ENCODE measurements at regions not wholly inside any gene's neighbourhood (a gene's known extent, or its start where the extent isn't known, plus 50 kb on each side); places are given as distances from the start of the nearest gene placed in this dataset.

DNA sequence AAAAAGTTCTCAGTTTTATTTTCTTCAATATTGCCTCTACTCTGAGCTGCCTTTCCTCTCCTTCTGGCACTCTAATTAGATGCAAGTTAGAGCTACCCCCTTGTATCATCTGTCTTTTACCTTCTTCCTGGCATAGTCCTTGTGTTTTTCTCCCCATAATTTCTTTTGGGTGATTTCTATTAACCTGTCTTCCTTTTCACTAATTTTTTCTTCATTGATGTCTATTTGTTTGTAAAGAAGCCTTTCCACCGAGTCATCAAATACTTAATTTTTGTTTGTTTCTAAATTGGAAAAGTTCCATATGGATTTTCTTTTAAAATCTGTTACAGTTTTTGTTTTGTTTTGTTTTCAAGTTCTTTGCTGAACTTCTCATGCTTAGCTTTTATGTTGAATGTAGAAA lies 558.1 kb downstream of the TBC1D22A start:
- Histone ChIP-seq H3K36me3 (replicated peaks in 1 of 2; ENCODE audit: control extremely low read depth in 1 of 2, control insufficient read depth in 1 of 2, extremely low read depth in 1 of 2, insufficient read depth in 2 of 2, low read length in 1 of 2) (no peaks in the 10 kb centered on the region), H3K4me3 (ENCODE audit: control extremely low read depth in 1 of 5, extremely low read depth in 1 of 5, insufficient read depth in 1 of 5, low read depth in 2 of 5, low read length in 4 of 5) (no peak overlapping the region), H2AFZ (ENCODE audit: insufficient read depth, low read depth, low read length, poor library complexity, severe bottlenecking) (no peak overlapping the region), H4K20me1 (ENCODE audit: control insufficient read depth, insufficient read depth, low read length, poor library complexity, severe bottlenecking) (no peaks in the 10 kb centered on the region), H3K27ac (ENCODE audit: low read length in 2 of 2) (no peak overlapping the region), H3K9ac (ENCODE audit: low read length) (no peak overlapping the region), H3K9me3 (ENCODE audit: control extremely low read depth in 1 of 3, control insufficient read depth in 2 of 3, insufficient read depth in 1 of 3, low read length in 2 of 3) (peaks cover 3 to 30% (median 17%) of the 10 kb centered on the region in 3 donors), H3K4me2 (replicated peaks; ENCODE audit: low read depth, low read length, poor library complexity, severe bottlenecking) (no peak overlapping the region), H3K79me2 (ENCODE audit: control insufficient read depth, insufficient read depth, low read length) (no peaks in the 10 kb centered on the region), H3K27me3 (replicated peaks in 1 of 4; ENCODE audit: control extremely low read depth in 1 of 4, control insufficient read depth in 3 of 4, insufficient read depth in 4 of 4, low read length in 3 of 4) (no peaks in the 10 kb centered on the region), H3K4me1 (ENCODE audit: control insufficient read depth in 2 of 2, insufficient read depth in 2 of 2, low read length in 2 of 2) (no peaks in the 10 kb centered on the region)
- TF ChIP-seq, protein P1, sequence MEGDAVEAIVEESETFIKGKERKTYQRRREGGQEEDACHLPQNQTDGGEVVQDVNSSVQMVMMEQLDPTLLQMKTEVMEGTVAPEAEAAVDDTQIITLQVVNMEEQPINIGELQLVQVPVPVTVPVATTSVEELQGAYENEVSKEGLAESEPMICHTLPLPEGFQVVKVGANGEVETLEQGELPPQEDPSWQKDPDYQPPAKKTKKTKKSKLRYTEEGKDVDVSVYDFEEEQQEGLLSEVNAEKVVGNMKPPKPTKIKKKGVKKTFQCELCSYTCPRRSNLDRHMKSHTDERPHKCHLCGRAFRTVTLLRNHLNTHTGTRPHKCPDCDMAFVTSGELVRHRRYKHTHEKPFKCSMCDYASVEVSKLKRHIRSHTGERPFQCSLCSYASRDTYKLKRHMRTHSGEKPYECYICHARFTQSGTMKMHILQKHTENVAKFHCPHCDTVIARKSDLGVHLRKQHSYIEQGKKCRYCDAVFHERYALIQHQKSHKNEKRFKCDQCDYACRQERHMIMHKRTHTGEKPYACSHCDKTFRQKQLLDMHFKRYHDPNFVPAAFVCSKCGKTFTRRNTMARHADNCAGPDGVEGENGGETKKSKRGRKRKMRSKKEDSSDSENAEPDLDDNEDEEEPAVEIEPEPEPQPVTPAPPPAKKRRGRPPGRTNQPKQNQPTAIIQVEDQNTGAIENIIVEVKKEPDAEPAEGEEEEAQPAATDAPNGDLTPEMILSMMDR (IDR thresholded peaks at IDR 0.05), result no peak
- no peak for TF ChIP-seq EZH2 (IDR thresholded peaks at IDR 0.05; ENCODE audit: borderline replicate concordance, insufficient read depth, low read depth, low read length, poor library complexity, severe bottlenecking)
- DNase-seq, result no peak
- WGBS (ENCODE audit: insufficient coverage), result no CpG with 5 or more reads among the region's 1 CpG
- ATAC-seq (ENCODE audit: low read depth), result no peak
- H3K4me1 Mint-ChIP-seq, result no peaks in the 10 kb centered on the region
- no peak overlapping the region for H3K27ac Mint-ChIP-seq
- no peak overlapping the region for H3K4me3 Mint-ChIP-seq
- peaks cover 13% of the 10 kb centered on the region for H3K27me3 Mint-ChIP-seq
- no peaks in the 10 kb centered on the region for H3K9me3 Mint-ChIP-seq (ENCODE audit: insufficient read depth)
- POLR2A ChIA-PET, result no interaction called here
- CTCF ChIA-PET, result interaction anchor here (0.7 kb wide), 1 partner anchor 920 kb away, joined by 4 read pairs; no protein-coding TSS in a partner anchor
- intact Hi-C loops (cut with micrococcal nuclease), result no loop called here

DNA sequence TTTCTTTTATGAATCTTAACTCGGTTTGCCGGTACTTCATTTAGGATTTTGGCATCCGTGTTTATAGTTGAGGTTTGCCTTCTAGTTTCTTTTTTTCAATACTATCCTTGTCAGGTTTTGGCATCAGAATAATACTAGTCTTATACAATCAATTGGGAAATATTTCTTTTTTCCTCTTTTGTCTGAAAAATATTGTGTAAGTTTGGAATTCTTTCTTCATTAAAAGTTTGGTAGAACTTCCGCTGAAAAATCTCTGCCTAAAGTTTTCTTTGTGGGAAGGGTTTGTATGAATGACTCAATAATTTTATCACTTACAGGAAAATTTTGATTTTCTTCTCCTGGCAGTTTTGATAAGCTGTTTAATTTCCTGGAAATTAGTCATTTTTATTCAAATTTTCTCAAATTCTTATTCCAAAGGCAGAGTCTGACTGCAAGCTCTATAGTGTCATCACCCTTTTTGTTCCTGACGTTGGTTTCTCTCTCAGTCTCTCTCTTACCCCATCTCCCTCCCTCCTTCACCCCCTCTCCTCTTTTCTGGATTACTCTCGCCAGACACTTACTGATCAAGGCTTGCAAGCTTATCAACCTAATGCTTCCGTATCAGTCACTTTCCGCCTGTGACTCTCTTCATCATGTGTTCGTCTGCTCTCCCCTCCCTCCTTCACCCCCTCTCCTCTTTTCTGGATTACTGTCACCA lies 555.7 kb downstream of the TBC1D22A start:
- Histone ChIP-seq H3K79me2 (ENCODE audit: control insufficient read depth, insufficient read depth, low read length) (no peaks in the 10 kb centered on the region), H3K9ac (ENCODE audit: low read length) (no peak overlapping the region), H3K36me3 (replicated peaks in 1 of 2; ENCODE audit: control extremely low read depth in 1 of 2, control insufficient read depth in 1 of 2, extremely low read depth in 1 of 2, insufficient read depth in 2 of 2, low read length in 1 of 2) (no peaks in the 10 kb centered on the region), H4K20me1 (ENCODE audit: control insufficient read depth, insufficient read depth, low read length, poor library complexity, severe bottlenecking) (no peaks in the 10 kb centered on the region), H3K4me2 (replicated peaks; ENCODE audit: low read depth, low read length, poor library complexity, severe bottlenecking) (no peak overlapping the region), H3K27me3 (replicated peaks in 1 of 4; ENCODE audit: control extremely low read depth in 1 of 4, control insufficient read depth in 3 of 4, insufficient read depth in 4 of 4, low read length in 3 of 4) (no peaks in the 10 kb centered on the region), H3K27ac (ENCODE audit: low read length in 2 of 2) (no peak overlapping the region), H2AFZ (ENCODE audit: insufficient read depth, low read depth, low read length, poor library complexity, severe bottlenecking) (no peak overlapping the region), H3K9me3 (ENCODE audit: control extremely low read depth in 1 of 3, control insufficient read depth in 2 of 3, insufficient read depth in 1 of 3, low read length in 2 of 3) (peaks cover 3 to 22% (median 17%) of the 10 kb centered on the region in 3 donors), H3K4me1 (ENCODE audit: control insufficient read depth in 2 of 2, insufficient read depth in 2 of 2, low read length in 2 of 2) (no peaks in the 10 kb centered on the region), H3K4me3 (ENCODE audit: control extremely low read depth in 1 of 5, extremely low read depth in 1 of 5, insufficient read depth in 1 of 5, low read depth in 2 of 5, low read length in 4 of 5) (no peak overlapping the region)
- no peak overlapping the region for H3K27ac Mint-ChIP-seq
- no peak overlapping the region for H3K4me3 Mint-ChIP-seq
- intact Hi-C loops (cut with micrococcal nuclease), result no loop called here
- H3K4me1 Mint-ChIP-seq, result no peaks in the 10 kb centered on the region
- DNase-seq (no peak), ATAC-seq (ENCODE audit: low read depth) (no peak)
- CTCF ChIA-PET, result no interaction called here
- 70% methylated on average over 5 of the region's 9 CpGs for WGBS (ENCODE audit: insufficient coverage)
- H3K9me3 Mint-ChIP-seq (ENCODE audit: insufficient read depth), result no peaks in the 10 kb centered on the region
- POLR2A ChIA-PET, result no interaction called here
- peaks cover 11% of the 10 kb centered on the region for H3K27me3 Mint-ChIP-seq
- TF ChIP-seq EZH2 (IDR thresholded peaks at IDR 0.05; ENCODE audit: borderline replicate concordance, insufficient read depth, low read depth, low read length, poor library complexity, severe bottlenecking), result no peak
- TF ChIP-seq, protein P1 (IDR thresholded peaks at IDR 0.05), result no peak
